Neuronal stem cell (in vitro differentiated cells): ENCODE measurements at regions not wholly inside any gene's neighbourhood (a gene's known extent, or its start where the extent isn't known, plus 50 kb on each side); places are given as distances from the start of the nearest gene placed in this dataset.

Experiments
- DNase-seq: peaks from one replicate; pipeline ENCODE4 v3.0.0-alpha.2; 2013; ENCODE audit warnings: low spot score
- H2AFZ ChIP-seq: one replicate; pipeline ENCODE4 v1.6.1; 2013; ENCODE audit warnings: mild to moderate bottlenecking, low read length, inconsistent platforms
- H2AK5ac ChIP-seq: 2 replicates; pipeline ENCODE4 v1.6.1; 2013; ENCODE audit warnings: low read depth, mild to moderate bottlenecking, inconsistent platforms, low read length, moderate library complexity, mixed read lengths
- H2BK120ac ChIP-seq: 2 replicates; pipeline ENCODE4 v1.6.1; 2013; ENCODE audit warnings: low read depth, mild to moderate bottlenecking, inconsistent platforms, low read length, moderate library complexity, mixed read lengths
- H2BK12ac ChIP-seq: one replicate; pipeline ENCODE4 v1.6.1; 2013; ENCODE audit warnings: low read length, inconsistent platforms
- H2BK15ac ChIP-seq: 2 replicates; pipeline ENCODE4 v1.6.1; 2013; ENCODE audit warnings: mild to moderate bottlenecking, low read length, inconsistent platforms, mixed read lengths
- H2BK5ac ChIP-seq: one replicate; pipeline ENCODE4 v1.6.1; 2013; ENCODE audit warnings: inconsistent platforms, mild to moderate bottlenecking, low read length, moderate library complexity
- H3K14ac ChIP-seq: one replicate; pipeline ENCODE4 v1.6.1; 2013; ENCODE audit warnings: low read length, inconsistent platforms
- H3K18ac ChIP-seq: 2 replicates; pipeline ENCODE4 v1.6.1; 2013; ENCODE audit warnings: low read length, inconsistent platforms
- H3K23ac ChIP-seq: 2 replicates; pipeline ENCODE4 v1.6.1; 2013; ENCODE audit warnings: low read depth, mild to moderate bottlenecking, mixed read lengths, low read length, inconsistent platforms; ENCODE audit not compliant: poor library complexity
- H3K27ac ChIP-seq: replicated peaks from 3 replicates; pipeline ENCODE4 v1.5.1; 2013; ENCODE audit warnings: low read length, inconsistent platforms
- H3K27me3 ChIP-seq, 3 experiments: 2 replicates each; pipeline ENCODE4 v1.6.1; 2013; ENCODE audit warnings: low read length in 3 of 3, mild to moderate bottlenecking in 2 of 3, inconsistent platforms in 1 of 3, low read depth in 1 of 3, mixed read lengths in 1 of 3, moderate library complexity in 1 of 3; ENCODE audit not compliant: control insufficient read depth in 3 of 3, insufficient read depth in 3 of 3
- H3K36me3 ChIP-seq, 2 donors: replicated peaks in 1 of 2; 2 replicates each; pipeline ENCODE4 v1.6.1; 2013; ENCODE audit warnings: low read length in 2 of 2; ENCODE audit not compliant: control insufficient read depth in 2 of 2, insufficient read depth in 2 of 2
- H3K4ac ChIP-seq: 2 replicates; pipeline ENCODE4 v1.6.1; 2013; ENCODE audit warnings: inconsistent platforms, mild to moderate bottlenecking, low read length, moderate library complexity
- H3K4me1 ChIP-seq, 2 donors: 1 replicate in 1 of 2; 2 replicates in 1 of 2; pipeline ENCODE4 v1.6.1; 2013; ENCODE audit warnings: low read length in 2 of 2, low read depth in 1 of 2; ENCODE audit not compliant: control insufficient read depth in 2 of 2, insufficient read depth in 1 of 2
- H3K4me2 ChIP-seq: one replicate; pipeline ENCODE4 v1.6.1; 2013; ENCODE audit warnings: mild to moderate bottlenecking, low read length, inconsistent platforms; ENCODE audit not compliant: insufficient read depth, poor library complexity, severe bottlenecking
- H3K4me3 ChIP-seq, 2 donors: 2 replicates each; pipeline ENCODE4 v1.5.1; 2013; ENCODE audit warnings: low read length in 2 of 2, mild to moderate bottlenecking in 2 of 2, inconsistent platforms in 1 of 2, moderate library complexity in 1 of 2
- H3K79me1 ChIP-seq: one replicate; pipeline ENCODE4 v1.6.1; 2013; ENCODE audit warnings: low read depth, mild to moderate bottlenecking, inconsistent platforms, low read length, moderate library complexity
- H3K9ac ChIP-seq: one replicate; pipeline ENCODE4 v1.6.1; 2013; ENCODE audit warnings: mild to moderate bottlenecking, low read depth, low read length, inconsistent platforms; ENCODE audit not compliant: poor library complexity
- H3K9me3 ChIP-seq, 2 donors: replicated peaks in 1 of 2; 2 replicates each; pipeline versions ENCODE3 to v1.6.1; 2013; ENCODE audit warnings: low read length in 2 of 2, mild to moderate bottlenecking in 2 of 2, inconsistent platforms in 1 of 2, low read depth in 1 of 2, mixed read lengths in 1 of 2, moderate library complexity in 1 of 2; ENCODE audit not compliant: control insufficient read depth in 2 of 2, insufficient read depth in 1 of 2
- H4K8ac ChIP-seq: one replicate; pipeline ENCODE4 v1.6.1; 2013; ENCODE audit warnings: low read depth, mild to moderate bottlenecking, inconsistent platforms, low read length, moderate library complexity
- H4K91ac ChIP-seq: one replicate; pipeline ENCODE4 v1.6.1; 2013; ENCODE audit warnings: low read length, low read depth, mild to moderate bottlenecking, inconsistent platforms; ENCODE audit not compliant: poor library complexity
- WGBS, 2 donors: extraction: QIAGEN DNeasy Blood & Tissue Kit; methylation state at CpG; one replicate each; pipeline ENCODE4 v1.1.7; 2013; ENCODE audit warnings: missing lambda C conversion rate in 2 of 2, mixed read lengths in 1 of 2; ENCODE audit not compliant: insufficient read length in 2 of 2, insufficient replicate concordance in 1 of 2; ENCODE audit errors: extremely low coverage in 2 of 2; 5-methylcytosine and 5-hydroxymethylcytosine counted together

GRCh38 chr9:134996591-134997530 is 79.1 kb upstream of the FCN1 start:
- peak overlapping the region; percentile 39 for H3K14ac ChIP-seq
- H3K4me1 ChIP-seq = no peaks in the 10 kb centered on the region
- WGBS, 2 donors = no CpG with 5 or more reads among the region's 24 CpGs
- no peak overlapping the region for H2AK5ac ChIP-seq
- no peak overlapping the region for H2BK120ac ChIP-seq
- peaks cover 5 to 22% of the 10 kb centered on the region in 2 donors for H3K9me3 ChIP-seq
- peak overlapping the region in 1 of 2 donors; percentile 9 for H3K4me3 ChIP-seq
- H3K27me3 ChIP-seq = no peaks in the 10 kb centered on the region
- no peak overlapping the region for H4K8ac ChIP-seq
- no peaks in the 10 kb centered on the region for H3K36me3 ChIP-seq
- H3K79me1 ChIP-seq = no peaks in the 10 kb centered on the region
- H2BK5ac ChIP-seq = peak overlapping the region; percentile 43
- H3K9ac ChIP-seq = peak overlapping the region; percentile 24
- no peak overlapping the region for H2BK12ac ChIP-seq
- H3K18ac ChIP-seq = peak overlapping the region; percentile 41
- no peak overlapping the region for H2AFZ ChIP-seq
- peak overlapping the region; percentile 28 for H2BK15ac ChIP-seq
- H3K27ac ChIP-seq = no peak overlapping the region
- H3K4me2 ChIP-seq = no peak overlapping the region
- H3K4ac ChIP-seq = no peak overlapping the region
- peak overlapping the region; percentile 47 for H3K23ac ChIP-seq
- DNase-seq = no peak
- peak overlapping the region; percentile 38 for H4K91ac ChIP-seq

GRCh38 chr9:135000647-135001245 is 83.0 kb upstream of the FCN1 start:
- Histone ChIP-seq H3K79me1 (no peaks in the 10 kb centered on the region), H3K18ac (no peak overlapping the region), H2AK5ac (no peak overlapping the region), H3K4me3 (no peak overlapping the region), H3K14ac (no peak overlapping the region), H2BK5ac (no peak overlapping the region), H4K8ac (no peak overlapping the region), H3K4me2 (no peak overlapping the region), H2BK12ac (no peak overlapping the region), H3K9ac (no peak overlapping the region), H2BK120ac (no peak overlapping the region), H3K4ac (no peak overlapping the region), H3K36me3 (no peaks in the 10 kb centered on the region), H3K27me3 (no peaks in the 10 kb centered on the region), H3K4me1 (no peaks in the 10 kb centered on the region), H3K9me3 (peaks cover 5 to 25% of the 10 kb centered on the region in 2 donors), H2AFZ (no peak overlapping the region), H3K23ac (no peak overlapping the region), H2BK15ac (no peak overlapping the region), H4K91ac (no peak overlapping the region), H3K27ac (no peak overlapping the region)
- WGBS, 2 donors = 100% methylated on average over 1 of the region's 2 CpGs
- no peak for DNase-seq

- Histone ChIP-seq H3K18ac (no peak overlapping the region), H3K9ac (no peak overlapping the region), H3K4me3 (peak overlapping the region in 1 of 2 donors; percentile 19), H4K8ac (no peak overlapping the region), H3K4ac (no peak overlapping the region), H2BK5ac (no peak overlapping the region), H2BK120ac (no peak overlapping the region), H3K27me3 (no peaks in the 10 kb centered on the region), H3K27ac (no peak overlapping the region), H3K9me3 (peaks cover 5 to 25% of the 10 kb centered on the region in 2 donors), H2BK15ac (no peak overlapping the region), H2AFZ (no peak overlapping the region), H3K4me1 (no peaks in the 10 kb centered on the region), H2AK5ac (no peak overlapping the region), H4K91ac (no peak overlapping the region), H2BK12ac (no peak overlapping the region), H3K14ac (no peak overlapping the region), H3K23ac (no peak overlapping the region), H3K36me3 (no peaks in the 10 kb centered on the region), H3K4me2 (no peak overlapping the region), H3K79me1 (no peaks in the 10 kb centered on the region)
- WGBS, 2 donors = no CpG with 5 or more reads among the region's 2 CpGs
- no peak for DNase-seq
Observed at GRCh38 chr9:135001526-135001925, 83.8 kb upstream of the FCN1 start.

GRCh38 chr9:135002336-135002735 is 84.6 kb upstream of the FCN1 start:
- Histone ChIP-seq H2BK5ac (no peak overlapping the region), H3K4ac (no peak overlapping the region), H3K9ac (no peak overlapping the region), H2AFZ (no peak overlapping the region), H4K8ac (no peak overlapping the region), H3K18ac (no peak overlapping the region), H3K27ac (no peak overlapping the region), H3K36me3 (no peaks in the 10 kb centered on the region), H4K91ac (no peak overlapping the region), H2BK120ac (no peak overlapping the region), H3K23ac (no peak overlapping the region), H3K4me2 (no peak overlapping the region), H3K27me3 (no peaks in the 10 kb centered on the region), H3K9me3 (peaks cover 5 to 25% of the 10 kb centered on the region in 2 donors), H2BK12ac (no peak overlapping the region), H3K14ac (no peak overlapping the region), H3K79me1 (no peaks in the 10 kb centered on the region), H2BK15ac (no peak overlapping the region), H3K4me1 (no peaks in the 10 kb centered on the region), H3K4me3 (no peak overlapping the region), H2AK5ac (no peak overlapping the region)
- DNase-seq = no peak
- WGBS, 2 donors = no CpG with 5 or more reads among the region's 6 CpGs
